Iris pigment epithelial cell (primary cell): ENCODE measurements at regions not wholly inside any gene's neighbourhood (a gene's known extent, or its start where the extent isn't known, plus 50 kb on each side); places are given as distances from the start of the nearest gene placed in this dataset.

Source experiments
- DNase-seq: peaks from one replicate; pipeline ENCODE4 v3.0.0-alpha.2; 2011; ENCODE audit warnings: low read depth

GRCh38 chr5:58255970-58256369 is 203.9 kb downstream of the PLK2 start:
- peak; percentile 26 for DNase-seq

DNA sequence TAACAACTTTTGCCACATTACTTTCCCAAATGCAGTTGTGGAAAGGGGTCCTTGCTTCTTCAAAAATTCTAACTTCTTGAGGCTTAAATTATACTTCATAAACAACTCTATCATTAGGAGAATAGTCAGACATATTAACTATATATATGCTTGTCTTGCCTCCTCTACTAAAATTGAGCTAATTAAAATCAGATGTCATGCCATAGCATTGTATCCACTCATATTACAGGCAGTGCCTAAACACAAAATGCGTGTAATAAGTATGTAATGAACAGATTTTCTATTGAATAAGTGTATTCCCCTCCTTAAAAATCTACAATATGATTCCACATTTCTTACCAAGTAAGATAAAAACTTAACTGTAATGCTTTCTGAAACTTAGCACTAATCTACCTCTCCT is 204.5 kb downstream of the PLK2 start:
- no peak for DNase-seq

- DNase-seq = no peak
Measured at GRCh38 chr5:58248221-58248620, 211.7 kb downstream of the PLK2 start.

DNA sequence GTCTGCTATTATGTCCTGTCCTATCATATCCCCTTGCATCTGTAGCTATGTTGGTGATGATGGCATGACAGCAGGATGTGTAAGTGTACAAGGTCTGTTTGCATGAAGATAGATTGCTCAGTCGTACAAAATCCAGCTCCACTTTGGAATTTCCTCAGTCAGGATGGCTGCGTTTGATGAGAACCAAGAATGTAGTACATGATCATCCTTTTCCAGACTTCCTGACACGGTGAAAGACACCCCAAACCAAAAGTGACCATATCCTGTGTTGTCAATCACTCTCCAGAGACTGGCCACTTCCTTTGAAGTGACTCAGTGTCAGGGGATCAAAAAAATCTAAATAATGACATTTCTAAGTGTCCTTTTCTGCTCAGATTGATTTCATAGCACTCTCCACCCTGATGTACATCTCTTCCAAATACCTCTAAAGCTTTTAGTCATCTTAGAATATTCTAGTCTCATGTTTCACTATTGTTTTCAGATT is 213.4 kb downstream of the PLK2 start:
- no peak for DNase-seq

GRCh38 chr5:58245476-58245840 is 214.4 kb downstream of the PLK2 start:
- DNase-seq = no peak

GRCh38 chr5:58244819-58245475 is 214.9 kb downstream of the PLK2 start:
- DNase-seq = no peak

- no peak for DNase-seq
Measured at GRCh38 chr5:58241389-58241788, 218.5 kb downstream of the PLK2 start.

- peak; percentile 87 for DNase-seq
Measured at GRCh38 chr5:58240322-58240721, 219.6 kb downstream of the PLK2 start.

- DNase-seq = no peak
Measured at GRCh38 chr5:58239731-58240130, 220.2 kb downstream of the PLK2 start.

GRCh38 chr5:58239045-58239444 is 220.8 kb downstream of the PLK2 start:
- DNase-seq = no peak

DNA sequence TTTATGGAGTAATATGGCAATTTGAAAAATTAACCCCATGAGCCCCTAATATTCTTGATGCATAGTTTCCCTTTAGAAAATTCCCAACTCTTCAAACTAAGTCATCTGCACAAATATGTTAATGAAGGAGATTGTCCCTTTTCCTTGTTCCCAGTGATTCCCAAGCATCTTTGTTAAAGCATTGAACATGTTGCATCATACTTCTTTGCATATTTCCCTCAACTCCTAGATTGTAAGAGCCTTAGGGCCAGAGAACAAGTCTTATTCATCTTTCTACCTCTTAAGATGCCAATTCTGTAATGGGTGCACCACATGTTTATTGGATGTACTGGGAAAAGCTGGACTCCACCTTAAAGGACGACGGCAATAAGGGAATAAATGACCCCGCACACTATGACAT is 223.4 kb downstream of the PLK2 start:
- DNase-seq = no peak

DNA sequence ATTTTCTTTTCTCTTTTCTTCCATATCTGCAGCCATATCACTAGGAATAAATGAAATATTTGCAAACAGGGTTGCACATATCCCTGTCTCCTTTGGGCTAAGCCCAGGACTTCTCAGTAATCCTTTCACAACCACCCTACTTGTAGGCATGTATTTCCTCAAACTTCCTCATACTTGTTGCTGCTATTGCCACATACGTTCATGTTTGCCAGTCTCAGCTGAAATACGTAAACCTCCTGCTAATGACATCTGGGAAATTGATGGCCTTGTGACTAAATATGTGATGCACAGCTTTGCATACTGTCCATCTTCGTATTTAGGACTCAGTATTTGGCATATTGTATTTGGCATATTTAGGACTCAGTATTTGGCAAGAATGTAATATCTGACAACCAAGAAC is 224.6 kb downstream of the PLK2 start:
- peak; percentile 75 for DNase-seq

- DNase-seq = no peak
Measured at GRCh38 chr5:58232130-58232529, 227.8 kb downstream of the PLK2 start.

DNA sequence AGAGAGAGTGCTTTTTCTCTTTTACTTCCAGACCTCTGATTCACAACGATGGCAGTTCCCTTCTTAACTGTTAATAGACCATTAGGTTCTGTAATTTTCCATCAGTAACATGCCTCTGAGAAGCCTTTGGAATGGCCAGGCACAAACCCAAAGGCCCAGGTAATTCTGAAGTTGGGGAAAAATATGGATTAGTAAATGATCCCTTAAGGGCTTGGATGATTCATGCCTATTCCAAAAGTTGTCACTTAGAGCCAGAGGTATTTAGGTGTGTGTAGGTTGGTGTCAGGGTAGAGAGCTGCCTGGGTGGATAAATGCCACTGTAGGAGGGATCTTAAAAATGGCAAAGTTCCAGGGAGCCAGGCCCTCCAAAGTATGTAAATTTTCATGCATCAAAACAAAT is 228.8 kb downstream of the PLK2 start:
- peak; percentile 20 for DNase-seq

DNA sequence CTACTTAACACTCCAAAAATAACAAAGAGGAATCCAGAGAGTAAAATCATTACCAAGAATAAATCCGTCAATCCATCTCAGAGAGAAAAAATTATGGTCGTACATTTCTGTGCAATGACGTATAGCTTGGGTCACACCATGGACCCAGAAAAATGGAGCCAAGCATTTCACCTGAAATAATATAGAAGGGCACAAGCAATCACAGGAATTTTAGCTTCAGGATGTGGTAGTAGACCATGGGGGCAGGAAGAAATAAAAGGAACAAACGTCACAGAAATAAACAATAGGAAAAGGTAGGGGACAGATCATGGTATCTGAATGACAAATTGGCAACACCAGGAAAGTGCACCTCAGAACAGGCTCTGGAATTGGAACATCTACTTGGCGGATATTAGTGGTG is 231.0 kb downstream of the PLK2 start:
- DNase-seq = no peak

DNA sequence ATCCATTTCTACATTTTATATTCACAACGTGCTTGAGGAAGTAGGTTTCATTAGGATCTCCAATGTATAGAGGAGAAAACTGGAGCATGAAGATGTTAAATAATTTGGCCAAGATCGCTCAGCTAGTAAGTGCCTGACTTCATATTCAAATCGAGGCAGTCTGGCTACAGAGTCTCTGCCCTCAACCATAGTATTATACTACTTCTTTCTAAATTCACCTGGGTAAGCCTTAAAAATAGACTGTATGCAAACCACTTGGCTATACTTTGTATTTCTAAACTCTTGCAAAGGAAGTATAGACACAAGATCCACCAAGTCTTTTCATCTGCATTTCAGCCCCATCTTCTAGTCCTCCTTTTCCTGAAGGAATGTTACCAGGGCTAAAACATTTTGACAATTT is 232.0 kb downstream of the PLK2 start:
- DNase-seq = no peak

- no peak for DNase-seq
Measured at GRCh38 chr5:58224661-58225060, 235.2 kb downstream of the PLK2 start.

- no peak for DNase-seq
Measured at GRCh38 chr5:58224221-58224620, 235.7 kb downstream of the PLK2 start.

- no peak for DNase-seq
Measured at GRCh38 chr5:58215364-58215763, 244.5 kb downstream of the PLK2 start.

- peak; percentile 33 for DNase-seq
Measured at GRCh38 chr5:58211441-58211840, 248.4 kb downstream of the PLK2 start.

DNA sequence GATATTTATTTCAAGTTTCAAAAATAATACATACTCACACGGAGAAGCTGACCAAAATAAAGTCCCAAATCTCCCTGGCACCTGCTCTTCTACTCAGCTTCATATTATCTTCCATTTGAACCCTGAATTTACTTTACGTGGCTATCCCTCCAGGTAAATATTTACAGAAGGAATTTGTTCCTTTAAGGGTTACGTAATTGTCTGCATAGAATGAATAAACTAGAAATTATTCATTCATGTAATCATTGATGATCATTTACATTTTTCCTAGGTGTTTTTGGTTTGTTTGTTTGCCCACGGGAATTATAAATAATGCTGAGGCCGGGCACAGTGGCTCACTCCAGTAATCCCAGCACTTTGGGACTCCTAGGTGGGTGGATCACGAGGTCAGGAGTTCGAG is 251.2 kb downstream of the PLK2 start:
- no peak for DNase-seq

DNA sequence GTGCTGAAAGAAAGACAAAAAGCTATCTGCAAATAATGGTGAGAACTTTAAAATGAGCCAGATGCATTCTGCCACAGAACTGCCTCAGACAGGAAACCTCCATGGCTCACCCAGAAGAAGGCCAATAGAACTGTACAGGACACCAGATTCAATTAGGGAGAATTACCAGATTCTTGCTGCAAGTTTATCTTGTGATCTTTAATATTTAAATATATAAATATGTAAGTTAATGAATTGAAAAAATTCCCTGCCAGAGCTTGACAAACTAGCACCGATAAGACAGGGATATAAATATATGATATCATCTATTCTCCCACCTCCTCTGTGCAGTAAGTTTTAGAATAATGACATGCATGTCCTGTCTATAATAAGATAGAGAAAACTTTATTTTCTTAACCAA is 252.8 kb downstream of the PLK2 start:
- DNase-seq = no peak

- no peak for DNase-seq
Measured at GRCh38 chr5:58204966-58205365, 254.9 kb downstream of the PLK2 start.

GRCh38 chr5:58202941-58203444 is 256.9 kb downstream of the PLK2 start:
- DNase-seq = no peak
